GM12878 (cell line): ENCODE measurements at regions not wholly inside any gene's neighbourhood (a gene's known extent, or its start where the extent isn't known, plus 50 kb on each side); places are given as distances from the start of the nearest gene placed in this dataset.

ENCODE experiments used
- ATAC-seq: fragments of 200-7000 bp; cut with Tn5 transposase; 3 replicates; pipeline ENCODE4 v1.9.1; 2020; ENCODE audit warnings: mild to moderate bottlenecking, moderate library complexity
- BruUV-seq: library from RNA; stranded (reverse); fragments of 400-500 nt; replicated peaks from 2 replicates; lab custom pipeline; 2021; lab: Mats Ljungman, UMichigan
- CTCF ChIA-PET: fragments of 300-600 bp; sonication (Branson Sonifier 250); formaldehyde crosslinking; extraction: SDS; loops from one replicate; lab custom pipeline; 2021; ENCODE audit warnings: inconsistent platforms; lab: Yijun Ruan, JAX
- POLR2A ChIA-PET: fragments of 350-600 bp; formaldehyde crosslinking; extraction: SDS; loops from one replicate; lab custom pipeline; 2021; ENCODE audit warnings: inconsistent platforms; lab: Charles Lee
- RAD21 ChIA-PET: fragments of 300-600 bp; sonication (Branson Sonifier 250); formaldehyde crosslinking; loops from one replicate; lab custom pipeline; 2023; ENCODE audit warnings: antibody characterized with exemption; ENCODE audit not compliant: unreplicated experiment; lab: Charles Lee
- SMC1A ChIA-PET: fragments of 300-600 bp; sonication (Branson Sonifier 250); formaldehyde crosslinking; loops from one replicate; lab custom pipeline; 2023; ENCODE audit not compliant: unreplicated experiment, uncharacterized antibody; lab: Charles Lee
- DNase-seq: peaks from one replicate; pipeline ENCODE4 v3.0.0-alpha.2; 2011; ENCODE audit warnings: low read depth, low spot score
- FAIRE-seq: peaks from 3 replicates; lab custom pipeline; 2011; peaks lifted over from hg19 to GRCh38; lab: Jason Lieb, UNC
- H2AFZ ChIP-seq: 2 replicates; pipeline ENCODE4 v1.6.0; 2011; ENCODE audit warnings: low read depth, low read length, control low read depth; ENCODE audit not compliant: control insufficient read depth
- H3K27ac ChIP-seq: 2 replicates; pipeline ENCODE4 v1.5.1; 2011; ENCODE audit warnings: control low read depth; ENCODE audit not compliant: control insufficient read depth, insufficient read depth
- H3K27me3 ChIP-seq, 2 experiments: replicated peaks in 1 of 2; 2 replicates each; pipeline versions ENCODE4 v1.6.0 to v1.6.1; 2011; ENCODE audit warnings: low read length in 1 of 2; ENCODE audit not compliant: control insufficient read depth in 2 of 2, insufficient read depth in 2 of 2
- H3K36me3 ChIP-seq, 2 experiments: 2 replicates each; pipeline ENCODE4 v1.5.1; 2011; ENCODE audit warnings: low read length in 1 of 2; ENCODE audit not compliant: control insufficient read depth in 2 of 2, insufficient read depth in 2 of 2
- H3K4me1 ChIP-seq: 2 replicates; pipeline ENCODE4 v1.6.1; 2011; ENCODE audit warnings: mild to moderate bottlenecking, low read length, moderate library complexity, mixed read lengths; ENCODE audit not compliant: control insufficient read depth, insufficient read depth
- H3K4me2 ChIP-seq: 2 replicates; pipeline ENCODE4 v1.6.0; 2011; ENCODE audit warnings: control low read depth; ENCODE audit not compliant: control insufficient read depth, insufficient read depth
- H3K4me3 ChIP-seq: fragments of 200-600 bp; sonication (generic); 2 replicates; pipeline ENCODE4 v1.5.1; 2016
- H3K79me2 ChIP-seq: 2 replicates; pipeline ENCODE4 v1.6.0; 2011; ENCODE audit warnings: low read length; ENCODE audit not compliant: control insufficient read depth, insufficient read depth
- H3K9ac ChIP-seq: 2 replicates; pipeline ENCODE4 v1.8.0; 2011; ENCODE audit warnings: low read length, control low read depth, mixed read lengths; ENCODE audit not compliant: control insufficient read depth, insufficient read depth
- H3K9me3 ChIP-seq: replicated peaks from 3 replicates; pipeline ENCODE4 v1.5.1; 2011; ENCODE audit warnings: mild to moderate bottlenecking, low read length; ENCODE audit not compliant: control insufficient read depth, insufficient read depth
- H4K20me1 ChIP-seq: 2 replicates; pipeline ENCODE4 v1.6.0; 2011; ENCODE audit not compliant: control insufficient read depth, insufficient read depth
- CBX3 ChIP-seq: fragments of 200-600 bp; sonication (generic); IDR thresholded peaks from 2 replicates; pipeline ENCODE4 v1.6.1; 2016; ENCODE audit warnings: low read depth, borderline replicate concordance
- CBX5 ChIP-seq: sonication (generic); IDR thresholded peaks from 2 replicates; pipeline ENCODE4 v1.6.1; 2016; ENCODE audit warnings: low read depth, moderate library complexity, mild to moderate bottlenecking, inconsistent platforms
- EP300 ChIP-seq, 2 experiments: fragments of 150-350 bp in 1 of 2; IDR thresholded peaks; 2 replicates each; pipeline ENCODE4 v1.6.1; 2011 to 2012; ENCODE audit warnings: low read depth in 2 of 2, low read length in 2 of 2, borderline replicate concordance in 1 of 2, improper control_type of control experiment in 1 of 2, inconsistent platforms in 1 of 2; ENCODE audit not compliant: control insufficient read depth in 1 of 2
- ESRRA ChIP-seq: IDR thresholded peaks from 2 replicates; pipeline ENCODE4 v1.6.1; 2012; ENCODE audit warnings: mild to moderate bottlenecking, low read length, improper control_type of control experiment
- PML ChIP-seq: IDR thresholded peaks from 2 replicates; pipeline ENCODE4 v1.6.1; 2012; ENCODE audit warnings: low read length, inconsistent platforms
- RFX5 ChIP-seq: IDR thresholded peaks from 2 replicates; pipeline ENCODE4 v1.6.1; 2011; ENCODE audit warnings: low read depth, low read length, improper control_type of control experiment
- SUZ12 ChIP-seq: fragments of 200-600 bp; sonication (generic); IDR thresholded peaks from one replicate; pipeline ENCODE4 v1.6.1; 2018; ENCODE audit warnings: antibody characterized with exemption, mild to moderate bottlenecking; ENCODE audit not compliant: unreplicated experiment
- ZBTB11 ChIP-seq: fragments of 450-650 bp; formaldehyde crosslinking; IDR thresholded peaks from 2 replicates; pipeline ENCODE4 v1.5.0; 2022; ENCODE audit warnings: mild to moderate bottlenecking, missing genetic modification characterization
- ZNF217 ChIP-seq: fragments of 450-650 bp; IDR thresholded peaks from 2 replicates; pipeline ENCODE4 v1.6.1; 2017; ENCODE audit warnings: antibody characterized with exemption, mild to moderate bottlenecking
- in situ Hi-C: fragments of 300-500 bp; cut with MboI; formaldehyde crosslinking; loops from 9 replicates; pipeline ENCODE4 v1.14.3; 2018; ENCODE audit warnings: mixed read lengths
- intact Hi-C: fragments of 100-400 bp; cut with micrococcal nuclease; formaldehyde crosslinking; loops from one replicate; pipeline ENCODE4 v1.14.2; 2022; ENCODE audit not compliant: unreplicated experiment

DNA sequence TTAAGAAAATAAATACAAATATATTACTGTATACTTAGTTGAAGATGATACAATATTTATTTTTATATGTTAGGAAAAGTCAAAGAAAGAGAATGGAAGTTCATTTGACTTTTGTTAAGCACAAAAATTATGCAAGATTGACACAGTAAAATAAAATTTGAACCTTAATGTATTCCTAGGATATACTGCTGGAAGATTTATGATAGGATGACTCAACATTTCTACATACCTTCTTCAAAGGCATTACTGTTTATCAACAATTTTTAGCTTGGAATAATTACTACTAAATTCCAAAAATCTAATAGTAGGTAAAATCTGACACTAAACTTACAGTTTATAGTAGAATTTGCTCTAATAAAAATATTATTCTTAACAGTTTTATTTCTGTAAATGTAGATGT lies 257.3 kb upstream of the ADAMTS5 start:
- Histone ChIP-seq H3K27me3 (no peaks in the 10 kb centered on the region), H3K36me3 (no peaks in the 10 kb centered on the region), H3K9ac (no peak overlapping the region), H4K20me1 (no peaks in the 10 kb centered on the region), H3K4me2 (no peak overlapping the region), H3K4me3 (no peak overlapping the region), H2AFZ (no peak overlapping the region), H3K27ac (no peak overlapping the region)
- no peak for FAIRE-seq
- DNase-seq, result no peak
- no TSS peak for BruUV-seq
- in situ Hi-C loops (no loop called here), intact Hi-C loops (no loop called here)
- SMC1A ChIA-PET, result no interaction called here
- CTCF ChIA-PET, result no interaction called here
- no peak for ATAC-seq
- TF ChIP-seq ZNF217 (no peak), CBX3 (no peak), RFX5 (no peak), CBX5 (no peak), PML (no peak), ESRRA (no peak), EP300 (IDR thresholded peaks at IDR 0.05; ENCODE audit: borderline replicate concordance in 1 of 2, control insufficient read depth in 1 of 2, low read depth in 2 of 2, low read length in 2 of 2) (no peak), ZBTB11 (CRISPR knock-in tag) (no peak), SUZ12 (no peak)
- TF ChIP-seq, all 136 proteins: peak for 0
- no peaks in the 10 kb centered on the region for H3K4me1 ChIP-seq
- RAD21 ChIA-PET, result no interaction called here
- no peaks in the 10 kb centered on the region for H3K9me3 ChIP-seq
- H3K79me2 ChIP-seq, result no peaks in the 10 kb centered on the region
- POLR2A ChIA-PET, result no interaction called here
